Activated CD8-positive, alpha-beta T cell treated with anti-CD3 and anti-CD28 coated beads for 36 hours (primary cell): ENCODE measurements at regions not wholly inside any gene's neighbourhood (a gene's known extent, or its start where the extent isn't known, plus 50 kb on each side); places are given as distances from the start of the nearest gene placed in this dataset.

Experiments
- ATAC-seq: fragments of 200-7000 bp; cut with Tn5 transposase; one replicate; pipeline ENCODE4 v1.10.0; 2021; ENCODE audit warnings: mild to moderate bottlenecking, moderate library complexity
- CTCF ChIA-PET: fragments of 350-600 bp; sonication (Branson Sonifier 250); formaldehyde crosslinking; loops from one replicate; lab custom pipeline; 2021; ENCODE audit warnings: antibody characterized with exemption; lab: Charles Lee
- POLR2A ChIA-PET: fragments of 350-600 bp; sonication (Branson Sonifier 250); formaldehyde crosslinking; loops from one replicate; lab custom pipeline; 2021; ENCODE audit warnings: antibody characterized with exemption; lab: Charles Lee
- DNase-seq: peaks from one replicate; pipeline ENCODE4 v3.0.0-alpha.2; 2020
- H3K27ac Mint-ChIP-seq: one replicate; pipeline ENCODE4 v1.8.0; 2021; ENCODE audit warnings: mild to moderate bottlenecking, mixed read lengths
- H3K27me3 Mint-ChIP-seq: one replicate; pipeline ENCODE4 v1.8.0; 2021; ENCODE audit warnings: mixed read lengths
- H3K36me3 Mint-ChIP-seq: one replicate; pipeline ENCODE4 v1.8.0; 2021; ENCODE audit warnings: low read depth, mixed read lengths
- H3K4me1 Mint-ChIP-seq: one replicate; pipeline ENCODE4 v1.8.0; 2021; ENCODE audit warnings: low read depth, mixed read lengths
- H3K4me3 Mint-ChIP-seq: one replicate; pipeline ENCODE4 v1.8.0; 2021; ENCODE audit warnings: mild to moderate bottlenecking, moderate library complexity, mixed read lengths
- H3K9me3 Mint-ChIP-seq: one replicate; pipeline ENCODE4 v1.8.0; 2021; ENCODE audit warnings: mixed read lengths
- CTCF ChIP-seq: fragments of 200-600 bp; IDR thresholded peaks from one replicate; pipeline ENCODE4 v1.8.0; 2022; ENCODE audit warnings: antibody characterized with exemption, mild to moderate bottlenecking
- intact Hi-C: fragments of 100-400 bp; cut with micrococcal nuclease; formaldehyde crosslinking; loops from one replicate; pipeline ENCODE4 v1.10.0; 2022

DNA sequence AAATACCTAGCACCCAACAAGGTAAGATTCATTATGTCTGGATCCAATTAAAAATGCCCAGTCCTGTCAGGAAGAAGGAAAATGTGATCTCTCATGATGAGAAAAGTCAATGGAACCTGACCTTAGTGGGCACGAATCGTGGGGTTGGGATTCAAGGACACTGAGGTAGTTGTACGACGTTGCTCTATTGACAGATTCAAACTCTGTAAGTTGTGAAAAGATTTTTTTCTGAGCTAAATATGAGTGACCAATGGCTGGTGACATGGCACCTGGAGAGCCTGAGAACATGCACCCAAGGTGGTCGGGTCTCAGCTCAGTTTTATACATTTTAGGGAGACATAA is 148.2 kb downstream of the NDUFA10 start:
- TF ChIP-seq CTCF = no peak
- H3K4me3 Mint-ChIP-seq = no peak overlapping the region
- H3K9me3 Mint-ChIP-seq = no peaks in the 10 kb centered on the region
- H3K36me3 Mint-ChIP-seq = no peaks in the 10 kb centered on the region
- ChIA-PET POLR2A (interaction anchor here (0.6 kb wide), 1 partner anchor 963 kb away, joined by 3 read pairs; no protein-coding TSS in a partner anchor), CTCF (no interaction called here)
- H3K27me3 Mint-ChIP-seq = peaks cover 5% of the 10 kb centered on the region
- no peaks in the 10 kb centered on the region for H3K4me1 Mint-ChIP-seq
- intact Hi-C loops = no loop called here
- DNase-seq = no peak
- ATAC-seq = no peak
- H3K27ac Mint-ChIP-seq = no peak overlapping the region

DNA sequence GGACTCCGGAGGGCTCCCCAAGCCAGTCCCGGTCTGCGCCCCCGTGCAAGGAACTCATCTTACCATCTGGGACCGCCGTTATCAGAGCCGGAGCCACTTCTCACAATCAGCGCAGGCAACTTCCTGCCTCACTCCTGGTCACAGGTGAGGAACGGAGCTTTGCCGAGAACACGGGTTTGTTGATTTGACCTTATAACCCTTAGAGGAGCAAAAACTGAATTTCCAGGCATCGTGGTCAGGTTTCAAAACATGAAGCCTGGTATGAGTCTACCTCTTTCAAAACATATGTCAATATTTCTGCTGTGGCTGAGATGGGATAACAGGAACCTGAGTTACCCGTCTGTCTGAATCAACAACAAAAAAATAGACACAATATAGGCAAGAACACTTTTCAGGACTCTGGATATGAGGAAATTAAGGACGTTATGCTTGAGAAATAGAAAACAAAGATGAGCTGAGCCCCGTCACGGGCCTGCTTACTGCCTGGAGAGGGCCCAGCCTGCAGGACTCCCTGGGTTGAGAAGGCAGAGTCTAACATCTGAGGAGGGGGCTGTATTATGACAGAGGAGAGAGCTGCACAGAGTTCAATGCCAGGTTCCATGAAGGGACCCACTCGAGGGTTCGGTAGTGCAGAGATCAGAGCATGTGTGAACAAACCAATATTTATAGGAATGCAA is 148.7 kb downstream of the NDUFA10 start:
- Mint-ChIP-seq H3K27me3 (peaks cover 5% of the 10 kb centered on the region), H3K9me3 (no peaks in the 10 kb centered on the region), H3K4me1 (no peaks in the 10 kb centered on the region), H3K4me3 (no peak overlapping the region), H3K36me3 (no peaks in the 10 kb centered on the region), H3K27ac (no peak overlapping the region)
- no peak for ATAC-seq
- no peak for TF ChIP-seq CTCF
- no peak for DNase-seq
- ChIA-PET CTCF (no interaction called here), POLR2A (no interaction called here)
- intact Hi-C loops = no loop called here

- H3K36me3 Mint-ChIP-seq = no peaks in the 10 kb centered on the region
- peaks cover 3% of the 10 kb centered on the region for H3K27me3 Mint-ChIP-seq
- no peak overlapping the region for H3K4me3 Mint-ChIP-seq
- H3K9me3 Mint-ChIP-seq = no peaks in the 10 kb centered on the region
- no peaks in the 10 kb centered on the region for H3K4me1 Mint-ChIP-seq
- ChIA-PET POLR2A (no interaction called here), CTCF (interaction anchor here (1.0 kb wide), 1 partner anchor 11 kb away, joined by 3 read pairs; no protein-coding TSS in a partner anchor)
- no peak overlapping the region for H3K27ac Mint-ChIP-seq
- ATAC-seq (no peak), DNase-seq (no peak)
- TF ChIP-seq CTCF = no peak
- intact Hi-C loops = no loop called here
These were observed 150.3 kb downstream of the NDUFA10 start for GRCh38 chr2:239874636-239875356.

DNA sequence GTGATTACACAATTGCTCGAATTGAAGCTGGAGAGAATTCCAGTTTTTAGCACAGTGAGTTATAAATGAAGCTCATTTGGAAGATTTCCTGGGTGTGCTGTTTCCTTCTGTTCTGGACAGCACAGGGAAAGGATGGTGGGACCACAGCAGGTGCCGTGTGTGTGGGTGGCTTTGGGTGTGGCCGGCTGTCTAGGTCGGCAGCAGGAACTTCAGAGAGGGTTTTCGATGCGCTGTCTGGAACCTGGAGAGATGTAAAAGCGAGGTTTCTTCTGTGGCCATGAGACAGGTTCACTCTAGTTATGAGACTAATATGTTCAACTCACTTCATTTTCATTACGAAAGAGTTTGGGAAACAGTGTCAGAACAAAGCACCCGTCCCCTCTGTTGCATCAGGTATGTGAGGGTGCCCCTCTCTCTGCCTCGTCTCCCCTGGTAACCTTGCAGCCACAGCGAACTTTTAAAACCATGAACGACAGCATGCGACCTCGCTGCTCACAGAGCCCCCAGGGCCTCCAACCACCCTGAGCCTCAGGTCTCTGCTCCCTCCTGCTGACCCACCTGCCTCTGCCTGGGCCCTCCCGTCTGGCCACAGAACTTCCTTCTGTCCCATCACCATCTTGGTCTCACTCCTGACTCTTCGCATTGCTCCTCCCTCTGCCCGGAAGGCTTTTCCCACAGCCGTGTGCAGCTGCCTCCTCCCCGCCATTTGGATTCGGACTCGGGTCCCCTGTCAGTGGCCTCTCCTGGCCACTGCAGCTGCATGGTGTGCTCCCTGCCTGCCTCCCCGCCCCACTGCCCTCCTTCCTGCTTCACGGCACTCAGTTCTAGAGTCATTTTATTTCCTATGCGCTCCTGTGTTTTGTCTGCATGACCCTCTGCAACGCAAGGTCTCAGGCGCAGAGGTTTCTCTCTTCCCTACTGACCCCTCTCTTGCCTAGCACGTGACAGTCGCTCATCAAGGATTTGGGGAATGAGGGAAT is 151.2 kb downstream of the NDUFA10 start:
- ChIA-PET CTCF (no interaction called here), POLR2A (no interaction called here)
- Mint-ChIP-seq H3K27ac (no peak overlapping the region), H3K4me1 (no peaks in the 10 kb centered on the region), H3K4me3 (no peak overlapping the region), H3K36me3 (no peaks in the 10 kb centered on the region), H3K9me3 (no peaks in the 10 kb centered on the region), H3K27me3 (peaks cover 3% of the 10 kb centered on the region)
- TF ChIP-seq CTCF = no peak
- ATAC-seq (no peak), DNase-seq (no peak)
- intact Hi-C loops = no loop called here
